Stimulated activated CD4-positive, alpha-beta T cell treated with anti-CD3 and anti-CD28 coated beads, Interleukin-4, amount 100 ng/mL, for 4 hours (primary cell): ENCODE measurements at regions not wholly inside any gene's neighbourhood (a gene's known extent, or its start where the extent isn't known, plus 50 kb on each side); places are given as distances from the start of the nearest gene placed in this dataset.
"Not testable (repeated sequence)": the region's sequence is repeated elsewhere in the genome, so short reads cannot be mapped to it uniquely, and the experiment has no call there.

Source experiments
- DNase-seq, 2 experiments: peaks; one replicate each; pipeline ENCODE4 v3.0.0-alpha.2; 2020

DNA sequence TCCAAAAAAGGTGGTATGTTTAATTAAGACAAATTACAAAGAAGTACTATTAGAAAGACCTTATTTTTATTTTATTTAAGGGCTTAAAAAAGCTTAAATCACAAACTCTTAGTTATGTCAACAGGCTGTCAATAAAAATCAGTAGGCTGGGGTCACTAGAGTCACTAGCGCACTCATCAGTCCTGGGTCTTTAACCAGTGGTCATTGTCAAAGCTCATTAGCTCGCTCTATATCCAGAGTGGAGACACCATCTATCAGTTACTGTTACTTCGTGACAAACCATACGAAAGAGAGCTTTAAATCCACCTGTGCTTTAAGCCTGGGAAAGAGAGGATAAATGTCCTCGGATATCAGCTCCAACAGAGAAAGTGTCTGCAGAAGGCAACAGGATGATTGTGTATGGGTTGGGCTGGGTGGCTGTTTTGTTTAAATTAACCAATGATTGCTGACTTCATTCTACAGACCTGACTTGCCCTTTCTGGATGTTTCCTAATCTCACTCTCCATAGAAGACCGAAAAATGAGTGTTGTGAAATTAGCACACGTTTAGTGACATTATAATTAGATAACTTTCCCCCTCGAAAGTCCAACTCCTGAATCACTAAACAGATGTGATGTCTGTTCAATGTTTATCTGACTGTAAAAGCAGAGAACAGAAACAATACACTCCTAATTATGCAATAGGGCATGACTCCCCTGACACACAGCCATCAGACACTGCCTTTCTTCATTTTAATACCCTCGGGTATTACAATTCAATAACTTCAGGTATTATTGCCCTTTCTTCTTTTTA is 123.6 kb upstream of the TNPO1 start:
- DNase-seq, result no peak

GRCh38 chr5:72692231-72692637 is 124.2 kb upstream of the TNPO1 start:
- DNase-seq, result no peak

DNA sequence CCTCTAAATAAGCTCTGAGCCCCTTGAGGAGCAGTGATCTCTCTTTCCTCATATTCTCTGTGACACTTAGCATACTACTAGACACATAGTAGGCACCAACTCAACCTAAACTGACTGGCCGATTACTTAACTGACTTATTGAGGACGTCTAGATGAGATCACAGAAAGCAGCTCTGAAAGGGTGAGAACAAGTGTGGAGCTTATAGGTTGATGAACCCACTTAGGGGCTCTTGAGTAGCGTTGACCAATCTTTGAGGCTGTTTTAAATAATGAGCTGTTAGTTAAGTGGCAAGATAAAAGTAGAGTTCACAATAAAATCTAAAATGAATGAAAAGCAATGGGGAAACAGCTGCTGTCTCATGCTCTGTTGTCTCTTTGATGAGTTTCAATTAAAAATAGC is 124.7 kb upstream of the TNPO1 start:
- DNase-seq, result no peak

DNA sequence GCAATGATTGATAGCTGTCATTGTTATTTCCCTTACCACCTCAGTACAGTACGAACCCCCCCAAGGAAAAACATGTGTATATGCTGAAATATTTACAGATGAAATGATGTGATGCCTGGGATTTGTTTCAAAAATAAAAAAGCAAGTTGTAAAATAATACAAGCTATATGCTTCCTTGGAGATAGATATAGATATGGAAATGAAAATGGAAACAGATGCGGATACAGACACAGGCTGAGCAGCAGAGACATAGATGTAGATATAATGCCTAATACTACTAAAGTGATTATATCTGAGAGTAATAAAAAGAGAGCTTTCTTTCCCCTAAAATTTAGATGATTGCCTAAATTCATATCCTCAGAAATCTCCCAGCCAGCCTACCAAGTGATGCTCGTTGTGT is 127.5 kb upstream of the TNPO1 start:
- no peak for DNase-seq

GRCh38 chr5:72687288-72687687 is 129.2 kb upstream of the TNPO1 start:
- no peak for DNase-seq

GRCh38 chr5:72682561-72682960 is 133.9 kb upstream of the TNPO1 start:
- DNase-seq, result no peak

- DNase-seq, result no peak
Measured at GRCh38 chr5:72681781-72682180, 134.7 kb upstream of the TNPO1 start.

GRCh38 chr5:72677447-72677846 is 139.0 kb upstream of the TNPO1 start:
- no peak for DNase-seq

DNA sequence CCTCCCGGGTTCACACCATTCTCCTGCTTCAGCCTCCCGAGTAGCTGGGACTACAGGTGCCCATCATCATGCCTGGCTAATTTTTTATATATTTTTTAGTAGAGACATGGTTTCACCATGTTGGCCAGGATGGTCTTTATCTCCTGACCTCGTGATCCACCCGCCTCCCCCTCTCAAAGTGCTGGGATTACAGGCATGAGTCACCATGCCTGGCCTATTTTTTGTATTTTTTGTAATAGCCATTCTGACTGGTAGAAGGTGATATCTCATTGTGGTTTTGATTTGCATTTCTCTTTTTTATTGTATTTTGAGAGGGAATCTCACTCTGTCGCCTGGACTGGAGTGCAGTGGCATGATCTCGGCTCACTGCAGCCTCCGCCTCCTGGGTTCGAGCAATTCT is 139.6 kb upstream of the TNPO1 start:
- not testable (repeated sequence) for DNase-seq

DNA sequence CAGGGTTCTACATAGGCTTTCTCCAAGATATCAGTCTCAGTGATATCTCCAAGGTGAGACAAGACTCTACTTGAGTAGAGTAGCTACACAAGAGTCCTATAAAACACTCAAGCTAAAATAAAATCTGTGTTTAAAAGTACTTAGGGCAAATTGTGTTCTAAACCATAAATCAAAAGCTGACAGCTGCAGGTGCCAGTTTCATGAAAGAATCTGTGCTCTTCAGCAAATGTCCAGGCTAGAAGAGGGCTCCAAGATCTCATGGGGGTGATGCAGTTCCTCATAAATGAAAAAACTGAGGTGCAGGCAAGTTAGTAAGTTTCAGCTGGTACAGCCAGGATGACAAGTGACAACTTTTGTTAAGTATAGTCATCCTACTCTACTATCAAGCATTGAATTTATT is 142.8 kb upstream of the TNPO1 start:
- no peak for DNase-seq

DNA sequence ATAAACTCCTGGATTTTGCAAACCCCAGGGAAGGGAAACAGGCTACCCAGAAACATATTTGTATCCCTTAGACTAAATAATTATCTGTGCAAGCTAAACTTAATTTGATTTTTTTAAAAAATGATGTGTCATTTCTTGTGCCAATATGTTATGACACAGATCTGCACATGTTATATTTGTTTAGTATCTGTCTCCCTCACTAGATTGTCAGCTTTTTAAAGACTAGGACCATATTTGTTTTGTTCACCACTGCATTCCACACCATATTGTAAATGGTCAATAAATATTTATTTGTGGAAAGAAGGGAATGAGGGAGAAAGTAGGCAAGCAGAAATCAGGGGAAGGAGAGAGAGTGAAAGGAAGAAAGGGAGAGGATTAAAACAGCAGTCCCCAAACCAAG is 143.3 kb upstream of the TNPO1 start:
- no peak for DNase-seq

DNA sequence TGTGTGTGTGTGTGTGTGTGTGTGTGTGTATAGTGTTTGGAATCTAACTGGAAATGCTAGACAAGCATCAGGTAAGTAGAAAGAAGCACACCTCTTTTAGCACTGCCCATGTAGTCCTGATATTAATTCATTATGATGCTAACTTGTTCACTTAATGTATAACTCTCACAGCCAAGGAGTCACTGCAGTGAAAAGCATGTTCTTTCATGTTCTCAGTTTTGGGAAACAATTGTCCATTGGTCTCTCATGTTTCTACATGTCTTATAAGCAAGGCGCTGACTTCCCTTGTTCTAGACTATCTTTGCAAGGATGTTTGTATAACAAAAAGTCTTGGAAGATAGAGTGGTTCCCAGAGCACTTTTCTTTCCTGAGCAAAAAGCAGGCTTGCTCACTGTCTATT is 148.8 kb upstream of the TNPO1 start:
- DNase-seq, result no peak

- DNase-seq, result no peak
Measured at GRCh38 chr5:72662936-72663335, 153.5 kb upstream of the TNPO1 start.

GRCh38 chr5:72662305-72662704 is 154.2 kb upstream of the TNPO1 start:
- no peak for DNase-seq

DNA sequence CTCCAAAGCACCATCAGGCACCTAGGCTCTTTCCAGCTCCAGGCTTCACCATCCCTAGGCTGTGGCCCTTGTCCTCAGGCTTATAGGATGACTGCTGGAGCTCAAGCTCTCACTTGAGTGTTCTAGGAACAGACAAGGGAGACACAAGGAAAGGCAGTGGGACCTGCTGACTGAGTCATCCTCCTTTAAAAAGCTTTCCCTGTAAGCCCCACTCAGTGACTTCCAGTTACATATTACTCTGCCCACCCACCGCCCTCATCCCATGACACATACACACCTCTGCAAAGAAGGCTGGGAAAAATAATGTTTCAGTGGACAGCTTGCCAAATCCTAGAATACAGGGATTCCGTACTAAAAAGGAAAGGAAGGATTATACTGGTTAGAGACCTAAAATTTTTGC is 154.2 kb upstream of the ZNF366 start:
- no peak for DNase-seq

DNA sequence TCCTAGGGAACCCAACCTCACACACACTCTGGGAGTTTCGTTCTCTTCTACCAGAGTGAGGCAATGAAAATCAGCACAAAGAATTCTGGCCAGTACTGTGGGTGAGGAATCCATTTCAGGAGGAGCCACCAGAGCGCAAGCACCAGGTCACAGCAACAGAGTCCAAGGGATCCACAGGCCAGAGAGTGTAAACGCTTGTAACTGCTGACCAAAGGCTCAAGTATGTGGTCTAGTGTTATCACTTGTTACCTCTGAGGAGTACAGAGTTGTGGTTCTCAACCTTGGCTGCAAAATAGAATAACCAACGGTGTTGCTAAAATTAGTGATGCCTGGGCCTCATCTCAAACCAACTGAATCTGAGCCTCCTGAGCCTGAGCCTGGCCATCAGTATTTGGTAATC is 152.5 kb upstream of the ZNF366 start:
- no peak for DNase-seq

DNA sequence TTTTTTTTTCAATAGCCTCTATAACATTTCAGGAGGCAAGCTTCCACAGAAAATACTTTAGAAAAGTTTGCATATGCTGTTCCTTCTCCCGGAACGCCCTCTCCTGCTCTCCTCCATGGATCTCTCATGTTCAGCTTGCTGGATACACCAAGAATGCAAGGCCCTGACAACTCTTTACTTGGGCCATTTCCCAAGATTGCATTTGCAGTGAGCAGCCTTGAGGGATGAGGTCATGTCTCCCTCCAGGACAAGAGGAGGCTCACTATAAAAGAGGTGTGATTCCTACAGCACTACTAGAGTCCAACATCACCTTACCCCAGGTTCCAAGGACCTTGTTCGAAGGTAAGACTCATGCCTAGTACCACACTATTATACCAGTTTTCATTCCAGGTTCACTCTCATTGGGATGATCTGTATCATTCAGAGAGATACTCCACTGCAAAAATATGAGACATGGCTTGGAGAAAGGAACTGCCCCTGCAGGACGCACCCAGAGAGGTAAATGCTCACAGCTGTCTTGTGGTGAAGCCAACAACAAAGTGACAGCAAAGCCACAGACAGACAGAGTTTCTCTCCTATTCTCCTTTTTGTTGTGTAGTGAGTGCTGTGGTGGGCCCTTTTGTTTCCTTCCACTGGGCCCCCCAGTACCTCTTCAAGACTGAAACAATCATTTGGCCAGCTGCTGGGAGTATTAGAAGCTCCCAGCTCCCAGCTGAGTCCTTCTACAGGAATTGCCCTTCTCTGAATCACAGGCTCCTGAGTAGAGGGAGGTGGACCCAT is 151.7 kb upstream of the ZNF366 start:
- DNase-seq, result no peak

DNA sequence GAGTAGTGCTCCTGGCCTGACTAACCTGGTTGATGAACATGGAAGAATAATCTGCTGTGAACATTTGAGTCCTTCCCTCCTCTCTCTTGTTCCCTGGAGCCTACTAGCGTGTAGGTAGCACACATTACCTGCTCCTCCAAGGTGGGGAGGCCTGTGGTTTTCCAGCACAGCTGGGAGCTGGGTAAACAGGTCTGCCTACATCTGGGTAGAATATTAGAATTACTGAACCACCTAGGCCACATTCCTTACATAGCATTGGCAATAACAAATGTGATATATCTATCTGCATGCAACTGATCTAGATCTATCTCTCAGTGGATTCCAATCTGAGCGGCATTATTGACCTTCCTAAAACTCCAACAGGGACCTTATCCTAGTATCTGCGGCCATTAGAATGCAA is 151.0 kb upstream of the ZNF366 start:
- DNase-seq, result no peak

- DNase-seq, result no peak
Measured at GRCh38 chr5:72656756-72657513, 149.7 kb upstream of the ZNF366 start.

GRCh38 chr5:72656331-72656730 is 149.1 kb upstream of the ZNF366 start:
- DNase-seq, result no peak

DNA sequence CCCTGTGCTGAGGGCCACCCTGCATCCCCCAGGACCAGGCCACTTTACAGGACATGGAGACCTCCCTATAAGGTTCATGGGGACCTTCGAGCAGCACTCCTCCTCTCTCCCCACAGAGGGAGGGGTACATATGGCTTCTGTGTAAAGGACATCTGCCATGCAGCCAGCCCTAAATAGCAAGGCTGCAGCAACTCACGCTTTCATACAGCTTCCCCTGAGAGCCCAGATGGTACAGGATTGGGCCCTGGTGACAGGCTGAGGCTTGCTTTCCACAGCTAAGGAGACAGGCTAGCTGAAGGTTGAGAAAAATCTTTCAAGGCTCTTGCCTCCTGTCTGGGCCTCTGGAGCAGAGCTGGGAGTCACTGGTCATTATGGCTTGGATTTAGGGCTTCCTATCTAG is 147.0 kb upstream of the ZNF366 start:
- DNase-seq, result no peak

GRCh38 chr5:72653586-72653985 is 146.4 kb upstream of the ZNF366 start:
- no peak for DNase-seq

DNA sequence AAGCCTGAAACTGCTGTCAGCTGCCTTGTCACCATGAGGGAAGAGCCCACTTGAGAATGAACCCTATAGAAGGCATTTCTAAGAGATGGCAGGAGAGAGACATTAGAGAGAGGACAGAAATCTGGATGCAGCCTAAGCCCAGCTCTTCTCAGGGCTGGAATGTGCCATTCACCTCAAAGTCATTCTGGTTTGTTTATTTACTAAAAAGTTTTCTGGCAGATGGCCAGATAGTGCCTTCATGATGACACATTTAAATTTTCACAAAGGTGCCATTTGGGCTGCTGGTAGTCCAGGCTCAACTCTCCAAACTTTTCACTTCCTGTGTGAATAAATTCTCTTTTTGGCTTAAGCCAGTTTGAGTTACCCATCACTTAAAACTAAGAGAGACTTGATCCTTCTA is 144.6 kb upstream of the ZNF366 start:
- no peak for DNase-seq

DNA sequence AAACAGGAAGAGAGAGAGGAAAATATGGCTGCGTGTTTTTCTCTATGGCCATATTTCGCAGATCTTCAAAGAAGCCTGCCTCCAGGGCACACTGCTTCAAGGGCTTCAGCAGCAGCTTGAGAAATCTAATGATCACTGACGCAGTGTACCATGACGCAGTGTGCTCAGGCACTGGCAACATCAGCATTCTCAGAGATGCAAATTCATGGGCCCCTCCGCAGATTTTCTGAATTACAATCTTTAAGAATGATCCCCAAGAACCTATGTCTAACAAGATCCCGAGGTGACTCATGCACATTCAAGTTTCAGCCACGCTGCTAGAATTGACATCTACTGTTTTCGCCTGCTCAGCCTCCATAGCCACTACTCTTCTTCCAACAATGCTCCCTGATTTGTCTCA is 143.9 kb upstream of the ZNF366 start:
- DNase-seq, result no peak
